ENCODE measurements at regions not wholly inside any gene's neighbourhood (a gene's known extent, or its start where the extent isn't known, plus 50 kb on each side); places are given as distances from the start of the nearest gene placed in this dataset.
"Not testable (repeated sequence)": the region's sequence is repeated elsewhere in the genome, so short reads cannot be mapped to it uniquely, and the experiment has no call there.

GRCh38 chr3:171915275-171915674 lies 72.1 kb downstream of the TMEM212 start:
- no peak for DNase-seq

GRCh38 chr3:171916888-171917287 lies 73.7 kb downstream of the TMEM212 start:
- DNase-seq: no peak

DNA sequence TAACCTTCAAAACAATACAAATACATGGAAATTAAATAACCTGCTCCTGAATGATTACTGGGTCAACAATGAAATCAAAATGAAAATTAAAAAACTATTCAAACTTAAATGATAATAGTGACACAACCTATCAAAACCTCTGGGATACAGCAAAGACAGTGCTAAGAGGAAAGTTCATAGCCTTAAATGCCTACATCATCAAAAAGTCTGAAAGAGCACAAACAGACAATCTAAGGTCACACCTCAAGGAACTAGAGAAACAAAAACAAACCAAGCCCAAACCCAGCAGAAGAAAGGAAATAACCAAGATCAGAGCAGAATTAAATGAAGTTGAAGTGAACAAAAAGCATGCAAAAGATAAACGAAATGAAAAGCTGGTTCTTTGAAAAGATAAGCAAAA lies 79.5 kb downstream of the TMEM212 start:
- DNase-seq: not testable (repeated sequence)

- DNase-seq: not testable (repeated sequence)
Measured at GRCh38 chr3:171923668-171924067, 80.5 kb downstream of the TMEM212 start.

GRCh38 chr3:171924864-171925263 lies 81.7 kb downstream of the TMEM212 start:
- not testable (repeated sequence) for DNase-seq

GRCh38 chr3:171932153-171932611 lies 89.0 kb downstream of the TMEM212 start:
- DNase-seq: peak; percentile 45 to 59

- no peak for DNase-seq
Measured at GRCh38 chr3:171933441-171933840, 90.3 kb downstream of the TMEM212 start.

- peak in 1 of 2 donors; percentile 10 for DNase-seq
Measured at GRCh38 chr3:171935261-171936123, 92.3 kb downstream of the TMEM212 start.

- DNase-seq: peak; percentile 90 to 99
Measured at GRCh38 chr3:171936191-171936841, 93.2 kb downstream of the TMEM212 start.

- DNase-seq: no peak
Measured at GRCh38 chr3:171939578-171939977, 96.4 kb downstream of the TMEM212 start.

DNA sequence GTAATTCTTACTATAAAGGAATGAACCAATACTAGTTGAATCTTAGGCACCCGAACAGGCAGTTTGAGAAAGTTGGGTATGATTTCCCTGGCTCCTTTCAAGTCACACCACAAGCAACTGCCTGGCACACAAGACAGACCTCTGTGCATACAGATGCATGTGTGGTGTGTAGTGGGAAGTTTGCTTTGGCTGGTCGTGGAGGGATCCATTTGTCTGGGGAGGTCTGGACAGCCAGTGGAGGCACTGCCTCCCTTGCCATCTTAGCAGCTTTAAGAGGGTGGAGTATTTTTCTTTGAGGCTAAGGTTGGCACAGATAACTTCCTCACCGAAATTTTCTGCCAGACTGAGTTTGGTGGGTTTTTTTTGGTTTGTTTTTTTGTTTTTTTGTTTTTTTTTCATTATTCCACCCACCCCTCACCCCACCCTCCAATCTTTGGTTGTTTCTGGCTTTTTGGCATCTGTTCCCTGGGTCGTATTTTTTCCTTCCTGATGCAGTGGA lies 97.1 kb downstream of the TMEM212 start:
- DNase-seq: no peak

GRCh38 chr3:171943262-171944117 lies 95.9 kb upstream of the FNDC3B start:
- DNase-seq: no peak

GRCh38 chr3:171944118-171945016 lies 95.0 kb upstream of the FNDC3B start:
- peak in 1 of 2 donors; percentile 69 for DNase-seq

DNA sequence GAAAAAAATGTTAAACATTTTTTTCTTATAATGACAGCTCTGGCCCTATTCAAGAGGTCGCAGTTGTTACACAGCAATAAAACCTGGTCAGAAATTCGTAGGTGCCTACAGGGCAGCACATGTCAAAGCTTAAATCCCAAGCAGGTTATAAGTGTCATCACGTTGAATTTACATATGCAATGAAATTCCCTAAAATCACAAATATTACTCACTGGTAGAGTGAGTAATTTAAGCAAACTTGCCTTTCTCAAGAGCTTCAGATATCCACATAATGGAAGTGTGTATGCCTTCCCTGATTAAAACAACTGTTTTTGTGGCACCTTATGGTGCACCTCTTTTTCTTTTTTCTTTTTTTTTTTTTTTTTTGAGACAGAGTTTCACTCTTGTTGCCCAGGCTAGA lies 90.7 kb upstream of the FNDC3B start:
- no peak for DNase-seq

GRCh38 chr3:171949554-171949953 lies 89.8 kb upstream of the FNDC3B start:
- no peak for DNase-seq

GRCh38 chr3:171950373-171950772 lies 89.0 kb upstream of the FNDC3B start:
- DNase-seq: no peak

DNA sequence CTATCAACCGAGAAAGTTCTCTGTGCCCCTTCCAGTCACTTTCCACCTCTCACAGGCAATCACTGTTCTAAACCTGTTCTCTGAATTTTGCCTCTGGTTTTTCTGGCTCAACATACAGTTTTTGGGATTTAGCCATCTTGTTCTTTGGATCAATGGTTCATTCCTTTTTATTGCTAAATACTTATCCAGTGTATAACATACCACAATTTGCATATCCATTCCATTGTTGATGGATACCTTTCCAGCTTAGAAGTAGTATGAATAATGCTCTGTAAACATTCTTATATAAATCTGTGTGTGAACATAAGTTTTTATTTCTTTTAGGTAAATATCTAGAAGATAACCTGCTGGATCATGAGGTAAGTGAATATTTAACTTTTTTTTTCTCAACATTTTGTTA lies 87.8 kb upstream of the FNDC3B start:
- no peak for DNase-seq

DNA sequence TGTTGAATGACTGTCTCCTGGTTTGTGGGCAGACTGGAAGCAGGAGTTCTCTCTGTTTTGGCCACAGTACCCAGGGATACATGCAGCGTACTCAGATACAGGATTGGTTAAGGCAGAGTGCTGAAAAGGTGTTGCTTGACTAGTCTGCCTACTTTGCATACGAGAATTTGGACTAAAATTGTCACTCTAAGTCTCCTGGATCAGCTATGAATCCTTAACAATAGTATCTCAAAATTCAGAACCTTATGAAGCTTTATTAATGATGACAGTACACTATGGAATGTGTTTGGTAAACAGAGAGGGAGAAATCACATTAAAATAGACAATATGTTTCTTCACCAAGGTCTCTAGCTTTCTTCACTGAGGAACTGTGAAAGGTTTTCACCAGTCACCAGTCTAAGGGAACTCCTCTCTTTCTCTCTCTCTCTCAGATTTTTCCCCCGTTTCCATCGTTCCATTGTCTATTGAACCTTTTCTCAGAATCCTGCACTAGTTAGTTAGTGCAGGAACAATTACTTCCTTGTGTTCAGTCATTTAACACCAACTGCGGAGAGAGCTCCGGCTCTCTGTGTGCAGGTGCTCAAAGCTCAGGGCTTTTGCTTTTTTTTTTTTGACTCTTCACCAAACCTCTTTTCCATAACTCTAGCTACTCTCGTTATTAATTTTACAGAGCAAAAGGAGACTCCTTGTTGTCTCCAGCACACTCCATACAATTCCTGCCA lies 85.9 kb upstream of the FNDC3B start:
- DNase-seq: no peak

DNA sequence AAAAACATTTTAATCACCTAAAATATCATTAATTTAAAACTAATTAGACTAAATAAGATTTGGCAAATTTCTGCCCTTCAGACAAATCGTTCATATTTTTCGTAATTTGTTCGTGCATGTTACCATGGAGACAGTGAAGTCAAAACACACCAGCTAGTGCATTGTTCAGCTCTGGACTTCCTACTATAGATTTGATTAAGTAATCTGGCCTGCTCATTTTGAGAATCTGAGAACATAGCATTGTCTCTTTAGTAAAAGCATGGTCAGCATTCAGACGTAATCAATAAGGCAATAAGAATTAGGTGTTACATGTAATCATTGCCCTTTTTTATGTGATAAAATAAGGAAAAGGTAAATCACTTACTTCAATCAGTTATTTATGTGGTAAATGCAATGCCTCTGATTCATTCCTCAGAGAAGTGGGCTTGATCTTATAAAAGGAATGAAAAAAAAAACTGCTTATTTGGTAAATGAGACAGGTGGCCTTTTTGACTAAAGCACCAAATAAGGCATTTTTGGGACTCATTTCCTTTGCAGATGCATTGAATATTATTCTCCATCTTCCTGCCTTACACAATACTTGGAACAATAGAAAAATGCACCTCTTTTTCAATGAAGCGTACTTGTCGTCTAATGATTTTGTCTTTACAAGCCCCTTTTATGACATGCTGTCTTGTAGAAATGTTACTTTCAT lies 84.5 kb upstream of the FNDC3B start:
- DNase-seq: peak; percentile 69 to 74

DNA sequence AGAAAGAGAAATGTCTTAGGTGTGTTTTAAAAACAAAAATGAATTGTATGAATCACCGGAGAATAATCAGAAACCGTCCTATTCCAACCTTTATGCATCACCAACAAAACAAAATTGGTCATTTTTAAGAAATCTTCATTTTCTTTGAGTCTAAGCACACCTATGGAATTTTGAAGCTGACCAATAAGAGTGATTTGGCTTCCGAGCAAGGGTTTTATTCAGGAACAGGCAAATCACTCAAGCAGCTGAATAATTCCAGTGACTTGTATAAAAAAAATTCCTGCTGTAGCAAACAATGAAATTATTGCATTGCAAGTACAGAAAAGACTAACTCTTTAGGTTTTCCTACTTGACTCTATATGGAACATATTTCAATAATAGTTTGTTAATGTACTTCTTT lies 83.8 kb upstream of the FNDC3B start:
- DNase-seq: no peak
